H7 (cell line): ENCODE measurements at regions not wholly inside any gene's neighbourhood (a gene's known extent, or its start where the extent isn't known, plus 50 kb on each side); places are given as distances from the start of the nearest gene placed in this dataset.
"Not testable (repeated sequence)": the region's sequence is repeated elsewhere in the genome, so short reads cannot be mapped to it uniquely, and the experiment has no call there.

Experiments used
- DNase-seq: peaks from one replicate; pipeline ENCODE4 v3.0.0; 2012
- H3K27me3 ChIP-seq: 2 replicates; pipeline ENCODE4 v1.6.0; 2011; ENCODE audit warnings: mild to moderate bottlenecking, low read length; ENCODE audit not compliant: control insufficient read depth, insufficient read depth
- H3K36me3 ChIP-seq: replicated peaks from 2 replicates; pipeline ENCODE4 v1.5.1; 2011; ENCODE audit warnings: low read length; ENCODE audit not compliant: control insufficient read depth, insufficient read depth
- H3K4me3 ChIP-seq: 2 replicates; pipeline ENCODE4 v1.5.1; 2011; ENCODE audit warnings: low read depth, mild to moderate bottlenecking, control low read depth, low read length, moderate library complexity; ENCODE audit not compliant: insufficient read depth

DNA sequence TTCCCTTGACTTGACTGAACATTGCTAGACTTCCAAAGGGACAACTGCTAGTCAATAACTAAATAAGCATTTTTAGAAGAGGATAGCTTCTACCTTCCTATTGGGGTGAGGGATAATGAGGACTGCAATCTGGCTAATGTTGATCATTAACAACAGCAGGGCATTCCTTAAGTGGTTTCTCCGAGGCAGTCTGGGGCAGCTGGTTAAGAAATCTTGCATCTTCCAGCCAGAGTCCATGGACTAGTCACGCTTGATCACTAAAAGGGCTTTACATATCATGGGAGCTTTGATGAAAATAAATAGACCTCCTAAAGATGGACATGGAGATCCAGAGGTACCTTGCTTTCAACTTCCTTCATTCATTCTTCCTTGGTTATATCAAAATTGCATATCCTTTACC lies 329.4 kb upstream of the ESRRG start:
- Histone ChIP-seq H3K27me3 (no peaks in the 10 kb centered on the region), H3K36me3 (no peaks in the 10 kb centered on the region), H3K4me3 (no peak overlapping the region)
- DNase-seq, result no peak

- no peak for DNase-seq
- Histone ChIP-seq H3K4me3 (no peak overlapping the region), H3K36me3 (no peaks in the 10 kb centered on the region), H3K27me3 (no peaks in the 10 kb centered on the region)
These were observed 329.0 kb upstream of the ESRRG start for GRCh38 chr1:217052196-217052595.

GRCh38 chr1:217049721-217050120 lies 326.5 kb upstream of the ESRRG start:
- Histone ChIP-seq H3K36me3 (no peaks in the 10 kb centered on the region), H3K4me3 (no peak overlapping the region), H3K27me3 (no peaks in the 10 kb centered on the region)
- no peak for DNase-seq

- DNase-seq, result no peak
- no peaks in the 10 kb centered on the region for H3K27me3 ChIP-seq
- no peak overlapping the region for H3K4me3 ChIP-seq
- no peaks in the 10 kb centered on the region for H3K36me3 ChIP-seq
These were observed 325.9 kb upstream of the ESRRG start for GRCh38 chr1:217049081-217049480.

DNA sequence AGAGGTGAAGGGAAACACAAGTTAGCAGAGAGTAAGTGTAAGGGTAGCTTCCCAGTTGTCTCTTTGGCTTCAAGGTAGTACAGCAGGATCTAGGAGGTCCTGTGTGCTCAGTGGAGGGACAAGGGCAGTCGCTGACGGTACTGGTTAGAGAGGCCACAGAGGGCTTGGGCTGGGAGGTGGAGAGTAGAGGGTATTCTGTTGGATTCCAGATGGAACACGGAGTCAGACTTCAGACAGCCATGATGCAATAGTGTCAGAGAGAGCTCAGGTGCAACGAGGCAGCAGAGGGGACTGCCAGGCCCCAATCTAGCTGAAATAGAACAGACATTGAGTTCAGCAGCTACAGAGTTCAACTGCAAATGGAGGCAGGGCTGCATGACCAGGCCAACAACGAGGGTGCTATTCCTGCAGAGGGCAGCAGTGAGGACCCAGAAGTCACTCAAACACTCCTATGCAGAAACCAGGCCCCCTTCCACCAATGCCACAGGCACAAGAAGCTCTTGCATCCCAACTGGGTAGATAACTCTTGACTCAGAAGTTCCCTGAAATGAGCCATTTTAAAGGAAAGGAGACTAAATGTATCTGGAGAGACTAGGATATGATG lies 325.0 kb upstream of the ESRRG start:
- DNase-seq, result peak; percentile 48
- H3K27me3 ChIP-seq, result no peaks in the 10 kb centered on the region
- no peak overlapping the region for H3K4me3 ChIP-seq
- H3K36me3 ChIP-seq, result no peaks in the 10 kb centered on the region

DNA sequence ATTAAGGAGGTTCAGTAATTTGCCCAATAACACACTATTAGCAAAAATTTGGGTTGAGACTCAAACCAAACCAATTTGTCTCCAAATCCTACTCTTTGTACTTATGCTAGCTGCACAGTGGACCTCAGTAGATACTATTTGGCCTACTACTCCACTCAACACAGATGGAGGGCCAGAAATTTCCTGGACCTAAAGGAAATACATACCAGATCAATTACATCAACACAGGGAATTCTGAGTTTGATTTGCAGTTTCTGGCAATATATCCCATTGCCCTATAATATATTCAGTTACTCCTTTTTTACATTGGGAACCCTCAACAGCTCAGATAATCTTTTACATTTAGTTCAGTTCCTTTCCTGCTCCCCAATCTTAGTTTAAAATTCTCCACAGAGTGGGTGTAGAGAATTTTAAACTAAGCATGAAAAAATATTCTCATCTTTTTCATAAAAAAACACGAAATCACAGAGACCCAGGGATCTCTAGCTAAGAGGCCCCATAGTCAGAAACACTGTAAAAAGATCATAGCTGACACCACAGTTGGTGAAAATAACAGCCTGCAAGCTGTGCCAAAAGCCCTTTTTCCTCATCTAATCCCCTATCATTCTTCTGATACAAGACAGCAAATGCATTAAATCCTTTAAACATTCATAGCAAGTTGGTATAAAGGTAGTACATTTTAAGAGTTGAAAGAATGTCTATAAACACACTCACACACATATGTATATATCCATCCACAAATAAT lies 317.7 kb upstream of the ESRRG start:
- DNase-seq, result no peak
- Histone ChIP-seq H3K27me3 (no peaks in the 10 kb centered on the region), H3K36me3 (no peaks in the 10 kb centered on the region), H3K4me3 (no peak overlapping the region)

GRCh38 chr1:217039926-217040325 lies 316.7 kb upstream of the ESRRG start:
- DNase-seq, result no peak
- Histone ChIP-seq H3K27me3 (no peaks in the 10 kb centered on the region), H3K4me3 (no peak overlapping the region), H3K36me3 (no peaks in the 10 kb centered on the region)

- not testable (repeated sequence) for H3K27me3 ChIP-seq, DNase-seq, H3K36me3 ChIP-seq, H3K4me3 ChIP-seq
These were observed 315.9 kb upstream of the ESRRG start for GRCh38 chr1:217039139-217039538.

GRCh38 chr1:217036757-217037156 lies 313.5 kb upstream of the ESRRG start:
- no peak overlapping the region for H3K4me3 ChIP-seq

DNA sequence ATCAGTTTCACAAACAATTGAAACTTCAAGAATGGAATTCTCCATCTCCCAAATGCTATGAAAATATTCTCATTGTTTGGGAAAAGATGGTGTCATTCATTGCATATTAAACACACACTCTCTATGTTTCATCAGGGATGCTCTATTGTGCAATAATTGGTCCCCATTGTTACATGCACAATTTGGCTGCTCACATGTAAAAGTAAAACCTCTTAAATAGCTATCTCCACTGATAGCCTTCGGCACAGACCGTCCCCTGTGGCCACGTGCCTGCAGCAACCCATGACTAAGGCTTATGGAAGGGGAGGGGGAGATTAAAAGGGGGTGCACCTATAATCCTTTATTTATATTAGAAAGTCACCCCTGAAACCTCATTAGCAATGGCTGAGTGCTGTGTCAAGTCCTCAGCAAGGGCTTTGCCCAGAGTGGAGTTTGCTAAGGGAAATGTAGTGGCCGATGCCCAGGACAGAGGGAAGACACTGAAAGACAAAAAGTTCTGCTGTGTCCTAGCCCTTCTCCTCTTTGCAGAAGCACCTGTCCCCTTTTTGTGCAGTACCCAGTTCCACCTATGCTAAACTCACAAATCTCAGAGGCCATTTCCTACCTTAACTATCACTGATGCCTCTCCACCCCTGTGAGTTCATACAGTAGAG lies 309.6 kb upstream of the ESRRG start:
- no peak for DNase-seq
- H3K36me3 ChIP-seq, result no peaks in the 10 kb centered on the region
- no peak overlapping the region for H3K4me3 ChIP-seq
- H3K27me3 ChIP-seq, result no peaks in the 10 kb centered on the region

More at GRCh38 chr1:217036757-217037156, 313.5 kb upstream of the ESRRG start:
- Histone ChIP-seq H3K27me3 (no peaks in the 10 kb centered on the region), H3K36me3 (no peaks in the 10 kb centered on the region)
- DNase-seq, result no peak

GRCh38 chr1:217029281-217030157 lies 306.3 kb upstream of the ESRRG start:
- H3K27me3 ChIP-seq, result no peaks in the 10 kb centered on the region
- no peaks in the 10 kb centered on the region for H3K36me3 ChIP-seq
- DNase-seq, result no peak
- no peak overlapping the region for H3K4me3 ChIP-seq

GRCh38 chr1:217027403-217028080 lies 304.3 kb upstream of the ESRRG start:
- H3K27me3 ChIP-seq, result no peaks in the 10 kb centered on the region
- DNase-seq, result no peak
- no peak overlapping the region for H3K4me3 ChIP-seq
- no peaks in the 10 kb centered on the region for H3K36me3 ChIP-seq

DNA sequence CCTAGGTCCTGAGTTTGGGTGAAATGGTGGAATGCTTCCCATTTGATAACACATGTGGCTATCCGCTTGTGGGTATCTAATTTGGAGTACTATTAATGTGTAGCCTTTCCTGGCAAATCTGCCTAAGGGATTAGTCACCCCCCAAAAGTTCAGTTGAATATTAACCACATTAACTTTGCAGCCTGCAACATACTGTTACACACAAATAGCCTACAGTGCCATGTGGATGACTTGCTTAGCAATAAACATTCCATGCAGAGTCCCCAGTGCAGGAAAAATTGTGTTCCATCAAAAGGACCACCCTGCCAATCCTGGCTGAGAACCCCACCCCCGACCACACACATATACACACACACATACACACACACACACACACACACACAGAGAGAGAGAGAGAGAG lies 303.3 kb upstream of the ESRRG start:
- no peak overlapping the region for H3K4me3 ChIP-seq
- H3K36me3 ChIP-seq, result no peaks in the 10 kb centered on the region
- DNase-seq, result no peak
- H3K27me3 ChIP-seq, result no peaks in the 10 kb centered on the region

- H3K36me3 ChIP-seq, result no peaks in the 10 kb centered on the region
- H3K27me3 ChIP-seq, result no peaks in the 10 kb centered on the region
- no peak overlapping the region for H3K4me3 ChIP-seq
- DNase-seq, result no peak
These were observed 302.2 kb upstream of the ESRRG start for GRCh38 chr1:217025381-217025780.
